ENCODE measurements at regions not wholly inside any gene's neighbourhood (a gene's known extent, or its start where the extent isn't known, plus 50 kb on each side); places are given as distances from the start of the nearest gene placed in this dataset.

- TF ChIP-seq POLR2A (IDR thresholded peaks at IDR 0.05; ENCODE audit: low read length) (no peak), GATA1 (IDR thresholded peaks at IDR 0.05; ENCODE audit: low read depth, low read length) (no peak)
Measured at GRCh38 chr12:40436564-40436963, 211.8 kb downstream of the LRRK2 start.
